GM20000 (cell line): ENCODE measurements at regions not wholly inside any gene's neighbourhood (a gene's known extent, or its start where the extent isn't known, plus 50 kb on each side); places are given as distances from the start of the nearest gene placed in this dataset.

Source experiments
- DNase-seq: peaks from one replicate; pipeline ENCODE4 v3.0.0; 2012; ENCODE audit warnings: low spot score
- CTCF ChIP-seq: IDR thresholded peaks from 2 replicates; pipeline ENCODE4 v1.5.1; 2012; ENCODE audit warnings: mild to moderate bottlenecking, control low read depth; ENCODE audit errors: extremely low read depth, missing control alignments

GRCh38 chr3:167188592-167188991, 191.5 kb downstream of the ZBBX start:
- no peak for TF ChIP-seq CTCF
- DNase-seq: no peak

GRCh38 chr3:167187221-167187620, 192.9 kb downstream of the ZBBX start:
- no peak for TF ChIP-seq CTCF
- no peak for DNase-seq

GRCh38 chr3:167184511-167184910, 195.6 kb downstream of the ZBBX start:
- no peak for DNase-seq
- TF ChIP-seq CTCF: no peak

GRCh38 chr3:167172377-167172776, 207.7 kb downstream of the ZBBX start:
- no peak for DNase-seq
- TF ChIP-seq CTCF: no peak

- no peak for TF ChIP-seq CTCF
Observed at GRCh38 chr3:167167491-167167890, 212.6 kb downstream of the ZBBX start.

GRCh38 chr3:167166594-167167253, 213.4 kb downstream of the ZBBX start:
- DNase-seq: no peak
- no peak for TF ChIP-seq CTCF

More at GRCh38 chr3:167167491-167167890, 212.6 kb downstream of the ZBBX start:
- DNase-seq: no peak

GRCh38 chr3:167166012-167166411, 214.1 kb downstream of the ZBBX start:
- DNase-seq: no peak
- no peak for TF ChIP-seq CTCF
